ENCODE measurements at regions not wholly inside any gene's neighbourhood (a gene's known extent, or its start where the extent isn't known, plus 50 kb on each side); places are given as distances from the start of the nearest gene placed in this dataset.

GRCh38 chr6:166841216-166841615, 115.1 kb downstream of the RNASET2 start:
- no peak for TF ChIP-seq CTCF (IDR thresholded peaks at IDR 0.05)
- Histone ChIP-seq H3K36me3 (no peaks in the 10 kb centered on the region), H3K27ac (no peak overlapping the region), H3K27me3 (ENCODE audit: low read depth) (no peaks in the 10 kb centered on the region), H3K9me3 (no peaks in the 10 kb centered on the region), H3K4me3 (no peak overlapping the region), H3K4me1 (no peaks in the 10 kb centered on the region)
- DNase-seq (no peak), ATAC-seq (no peak)
- intact Hi-C loops (cut with DNase I), result no loop called here

- ATAC-seq, result no peak
Measured at GRCh38 chr6:166839569-166839968, 116.8 kb downstream of the RNASET2 start.

GRCh38 chr6:166838987-166839386, 117.4 kb downstream of the RNASET2 start:
- intact Hi-C loops (cut with DNase I), result no loop called here
- TF ChIP-seq CTCF (IDR thresholded peaks at IDR 0.05), result no peak
- Histone ChIP-seq H3K4me1 (no peaks in the 10 kb centered on the region), H3K27ac (no peak overlapping the region), H3K36me3 (no peaks in the 10 kb centered on the region), H3K9me3 (no peaks in the 10 kb centered on the region), H3K27me3 (ENCODE audit: low read depth) (no peaks in the 10 kb centered on the region), H3K4me3 (no peak overlapping the region)
- DNase-seq (no peak), ATAC-seq (no peak)

More at GRCh38 chr6:166839569-166839968, 116.8 kb downstream of the RNASET2 start:
- intact Hi-C loops (cut with DNase I), result no loop called here
- DNase-seq, result no peak
- Histone ChIP-seq H3K9me3 (no peaks in the 10 kb centered on the region), H3K27ac (no peak overlapping the region), H3K27me3 (ENCODE audit: low read depth) (no peaks in the 10 kb centered on the region), H3K4me3 (no peak overlapping the region), H3K36me3 (no peaks in the 10 kb centered on the region), H3K4me1 (no peaks in the 10 kb centered on the region)
- TF ChIP-seq CTCF (IDR thresholded peaks at IDR 0.05), result no peak

- H3K36me3 ChIP-seq, result no peaks in the 10 kb centered on the region
- H3K9me3 ChIP-seq, result no peaks in the 10 kb centered on the region
- H3K4me1 ChIP-seq, result no peaks in the 10 kb centered on the region
- no peaks in the 10 kb centered on the region for H3K27me3 ChIP-seq (ENCODE audit: low read depth)
- peak in 1 of 2 donors; percentile 23 for ATAC-seq
- intact Hi-C loops (cut with DNase I), result no loop called here
- no peak overlapping the region for H3K27ac ChIP-seq
- no peak for TF ChIP-seq CTCF (IDR thresholded peaks at IDR 0.05)
- H3K4me3 ChIP-seq, result no peak overlapping the region
- no peak for DNase-seq
Measured at GRCh38 chr6:166836785-166837718, 119.3 kb downstream of the RNASET2 start.

- intact Hi-C loops (cut with DNase I), result no loop called here
Measured at GRCh38 chr6:166834049-166834448, 122.3 kb downstream of the RNASET2 start.

More at GRCh38 chr6:166834049-166834448, 122.3 kb downstream of the RNASET2 start:
- Histone ChIP-seq H3K36me3 (no peaks in the 10 kb centered on the region), H3K4me1 (no peaks in the 10 kb centered on the region), H3K4me3 (no peak overlapping the region), H3K9me3 (no peaks in the 10 kb centered on the region), H3K27me3 (ENCODE audit: low read depth) (no peaks in the 10 kb centered on the region), H3K27ac (no peak overlapping the region)
- TF ChIP-seq CTCF (IDR thresholded peaks at IDR 0.05), result no peak
- DNase-seq (no peak), ATAC-seq (no peak)
